H9 (cell line): ENCODE measurements at regions not wholly inside any gene's neighbourhood (a gene's known extent, or its start where the extent isn't known, plus 50 kb on each side); places are given as distances from the start of the nearest gene placed in this dataset.

Experiments used
- DNase-seq: peaks from one replicate; pipeline ENCODE4 v3.0.0-alpha.2; 2017
- H2AFZ ChIP-seq: one replicate; pipeline ENCODE4 v1.6.1; 2013; ENCODE audit warnings: mild to moderate bottlenecking, low read length, control low read depth, moderate library complexity
- H2AK5ac ChIP-seq: 2 replicates; pipeline ENCODE4 v1.6.1; 2013; ENCODE audit warnings: low read length, control low read depth, mixed read lengths; ENCODE audit not compliant: insufficient read length
- H2BK120ac ChIP-seq: one replicate; pipeline ENCODE4 v1.6.1; 2013; ENCODE audit warnings: low read depth, mild to moderate bottlenecking, low read length, control low read depth, inconsistent platforms; ENCODE audit not compliant: poor library complexity, severe bottlenecking
- H2BK12ac ChIP-seq: 2 replicates; pipeline ENCODE4 v1.6.1; 2013; ENCODE audit warnings: low read length, control low read depth, mixed read lengths, low read depth; ENCODE audit not compliant: insufficient read length
- H2BK15ac ChIP-seq: 2 replicates; pipeline ENCODE4 v1.6.1; 2013; ENCODE audit warnings: low read depth, low read length, control low read depth
- H2BK20ac ChIP-seq: one replicate; pipeline ENCODE4 v1.6.1; 2013; ENCODE audit warnings: low read depth, mild to moderate bottlenecking, low read length, control low read depth, inconsistent platforms; ENCODE audit not compliant: poor library complexity, severe bottlenecking
- H2BK5ac ChIP-seq: 2 replicates; pipeline ENCODE4 v1.6.1; 2013; ENCODE audit warnings: low read length, control low read depth, mixed read lengths; ENCODE audit not compliant: insufficient read length
- H3K14ac ChIP-seq: 2 replicates; pipeline ENCODE4 v1.6.1; 2013; ENCODE audit warnings: low read length, control low read depth; ENCODE audit not compliant: insufficient read depth
- H3K18ac ChIP-seq: 2 replicates; pipeline ENCODE4 v1.6.1; 2013; ENCODE audit warnings: low read depth, mild to moderate bottlenecking, mixed read lengths, low read length, control low read depth; ENCODE audit not compliant: insufficient read length
- H3K23ac ChIP-seq: 2 replicates; pipeline ENCODE4 v1.6.1; 2013; ENCODE audit warnings: low read length, control low read depth, mixed read lengths, low read depth; ENCODE audit not compliant: insufficient read length
- H3K23me2 ChIP-seq: 2 replicates; pipeline ENCODE4 v1.6.1; 2013; ENCODE audit warnings: low read depth, mild to moderate bottlenecking, mixed read lengths, low read length, control low read depth; ENCODE audit not compliant: insufficient read length, poor library complexity, severe bottlenecking
- H3K27ac ChIP-seq: 2 replicates; pipeline ENCODE4 v1.5.1; 2013; ENCODE audit warnings: low read length, control low read depth, mixed read lengths, low read depth; ENCODE audit not compliant: insufficient read length
- H3K27me3 ChIP-seq: 2 replicates; pipeline ENCODE4 v1.6.1; 2013; ENCODE audit warnings: low read length, control low read depth, inconsistent platforms; ENCODE audit not compliant: insufficient read depth
- H3K4ac ChIP-seq: 2 replicates; pipeline ENCODE4 v1.6.1; 2013; ENCODE audit warnings: low read depth, mild to moderate bottlenecking, control low read depth, inconsistent platforms, low read length, moderate library complexity
- H3K4me1 ChIP-seq: 2 replicates; pipeline ENCODE4 v1.6.1; 2013; ENCODE audit warnings: low read length, control low read depth, inconsistent platforms; ENCODE audit not compliant: insufficient read depth
- H3K4me2 ChIP-seq: 2 replicates; pipeline ENCODE4 v1.6.1; 2013; ENCODE audit warnings: low read length, control low read depth, mixed read lengths; ENCODE audit not compliant: insufficient read length, insufficient read depth
- H3K56ac ChIP-seq: 2 replicates; pipeline ENCODE4 v1.6.1; 2013; ENCODE audit warnings: low read depth, mild to moderate bottlenecking, mixed read lengths, low read length, control low read depth; ENCODE audit not compliant: insufficient read length
- H3K79me1 ChIP-seq: 2 replicates; pipeline ENCODE4 v1.6.1; 2013; ENCODE audit warnings: low read depth, mild to moderate bottlenecking, moderate library complexity, low read length, control low read depth, inconsistent platforms; ENCODE audit not compliant: insufficient read depth, poor library complexity, severe bottlenecking
- H3K79me2 ChIP-seq: 2 replicates; pipeline ENCODE4 v1.6.1; 2013; ENCODE audit warnings: low read length, control low read depth, inconsistent platforms; ENCODE audit not compliant: insufficient read depth
- H3K9ac ChIP-seq: 2 replicates; pipeline ENCODE4 v1.6.1; 2013; ENCODE audit warnings: low read length, control low read depth, mixed read lengths; ENCODE audit not compliant: insufficient read length; ENCODE audit errors: extremely low read depth
- H3K9me3 ChIP-seq: one replicate; pipeline ENCODE4 v1.6.1; 2013; ENCODE audit warnings: low read depth, low read length, inconsistent platforms; ENCODE audit not compliant: control insufficient read depth
- H3T11ph ChIP-seq: one replicate; pipeline ENCODE4 v1.6.1; 2013; ENCODE audit warnings: mild to moderate bottlenecking, low read length, control low read depth, inconsistent platforms
- H4K20me1 ChIP-seq: one replicate; pipeline ENCODE4 v1.6.1; 2013; ENCODE audit not compliant: control insufficient read depth, insufficient read length, insufficient read depth
- H4K5ac ChIP-seq: 2 replicates; pipeline ENCODE4 v1.6.1; 2013; ENCODE audit warnings: low read depth, mild to moderate bottlenecking, mixed read lengths, low read length, control low read depth; ENCODE audit not compliant: insufficient read length
- H4K8ac ChIP-seq: replicated peaks from 2 replicates; pipeline ENCODE4 v1.6.1; 2013; ENCODE audit warnings: low read length, control low read depth, mixed read lengths, low read depth; ENCODE audit not compliant: insufficient read length
- H4K91ac ChIP-seq: 2 replicates; pipeline ENCODE4 v1.6.1; 2013; ENCODE audit warnings: low read depth, mild to moderate bottlenecking, moderate library complexity, mixed read lengths, low read length, control low read depth; ENCODE audit not compliant: insufficient read length
- H3K27ac Mint-ChIP-seq, 3 experiments: 2 replicates in 2 of 3; 3 replicates in 1 of 3; pipeline ENCODE4 v1.8.0; 2020 to 2021; ENCODE audit warnings: mixed read lengths in 3 of 3, mild to moderate bottlenecking in 1 of 3, moderate library complexity in 1 of 3
- H3K27me3 Mint-ChIP-seq: 2 replicates; pipeline ENCODE4 v1.8.0; 2021; ENCODE audit warnings: low read depth, mild to moderate bottlenecking, moderate library complexity, mixed read lengths
- H3K36me3 Mint-ChIP-seq, 3 experiments: 2 replicates in 2 of 3; 3 replicates in 1 of 3; pipeline ENCODE4 v1.8.0; 2020 to 2021; ENCODE audit warnings: low read depth in 3 of 3, mixed read lengths in 3 of 3; ENCODE audit not compliant: insufficient read depth in 1 of 3
- H3K4me1 Mint-ChIP-seq, 2 experiments: 2 replicates each; pipeline ENCODE4 v1.8.0; 2020; ENCODE audit warnings: mixed read lengths in 2 of 2
- H3K4me3 Mint-ChIP-seq, 2 experiments: 2 replicates in 1 of 2; 3 replicates in 1 of 2; pipeline ENCODE4 v1.8.0; 2020 to 2021; ENCODE audit warnings: mild to moderate bottlenecking in 2 of 2, mixed read lengths in 2 of 2, moderate library complexity in 1 of 2
- H3K9me3 Mint-ChIP-seq, 2 experiments: 2 replicates in 1 of 2; 3 replicates in 1 of 2; pipeline ENCODE4 v1.8.0; 2020; ENCODE audit warnings: mild to moderate bottlenecking in 2 of 2, mixed read lengths in 2 of 2, moderate library complexity in 1 of 2
- WGBS: extraction: QIAGEN DNeasy Blood & Tissue Kit; methylation state at CpG from one replicate; pipeline ENCODE4 v1.1.7; 2013; ENCODE audit warnings: missing lambda C conversion rate, low lambda C conversion rate, mixed read lengths; ENCODE audit not compliant: insufficient read length; ENCODE audit errors: extremely low coverage; 5-methylcytosine and 5-hydroxymethylcytosine counted together
- TF ChIP-seq, protein P1 (sequence below): fragments of 200-600 bp; sonication (generic); conservative IDR thresholded peaks from 3 replicates; pipeline ENCODE4 v1.8.0; 2021; ENCODE audit warnings: antibody characterized with exemption, mild to moderate bottlenecking

DNA sequence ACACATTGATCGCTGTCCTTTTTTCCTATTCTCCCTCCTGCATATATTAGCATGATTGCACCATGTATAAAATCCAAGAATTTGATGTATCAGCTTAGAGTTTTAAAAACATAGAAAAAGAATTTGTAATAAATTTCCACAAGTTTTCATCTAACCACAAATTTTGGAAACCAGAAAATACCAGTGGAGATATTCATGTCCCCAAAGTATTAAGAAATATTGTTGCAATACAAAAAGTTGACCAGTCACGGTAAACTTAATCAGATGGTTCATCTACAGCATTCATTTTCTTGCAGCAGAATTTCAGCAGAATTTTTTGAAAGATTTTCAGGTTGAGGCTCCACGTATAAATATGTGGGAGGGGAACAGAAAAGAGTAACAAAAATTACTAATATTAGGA, 500.9 kb upstream of the MDFIC2 start:
- no peaks in the 10 kb centered on the region for H3K23me2 ChIP-seq
- H2BK12ac ChIP-seq, result no peak overlapping the region
- H3K27ac ChIP-seq, result no peak overlapping the region
- H3K18ac ChIP-seq, result no peak overlapping the region
- no peak overlapping the region for H2AFZ ChIP-seq
- H3K4me2 ChIP-seq, result no peak overlapping the region
- H4K20me1 ChIP-seq, result no peaks in the 10 kb centered on the region
- H3K36me3 Mint-ChIP-seq, result peaks cover 0 to 22% (median 5%) of the 10 kb centered on the region in 3 experiments; a peak in 4 of 7 replicates
- WGBS, result no CpG with 5 or more reads among the region's 3 CpGs
- H3K9me3 ChIP-seq, result no peaks in the 10 kb centered on the region
- H3K79me1 ChIP-seq, result no peaks in the 10 kb centered on the region
- no peak overlapping the region for H3K23ac ChIP-seq
- H4K91ac ChIP-seq, result no peak overlapping the region
- no peak overlapping the region for H3K4me3 Mint-ChIP-seq
- TF ChIP-seq, protein P1, sequence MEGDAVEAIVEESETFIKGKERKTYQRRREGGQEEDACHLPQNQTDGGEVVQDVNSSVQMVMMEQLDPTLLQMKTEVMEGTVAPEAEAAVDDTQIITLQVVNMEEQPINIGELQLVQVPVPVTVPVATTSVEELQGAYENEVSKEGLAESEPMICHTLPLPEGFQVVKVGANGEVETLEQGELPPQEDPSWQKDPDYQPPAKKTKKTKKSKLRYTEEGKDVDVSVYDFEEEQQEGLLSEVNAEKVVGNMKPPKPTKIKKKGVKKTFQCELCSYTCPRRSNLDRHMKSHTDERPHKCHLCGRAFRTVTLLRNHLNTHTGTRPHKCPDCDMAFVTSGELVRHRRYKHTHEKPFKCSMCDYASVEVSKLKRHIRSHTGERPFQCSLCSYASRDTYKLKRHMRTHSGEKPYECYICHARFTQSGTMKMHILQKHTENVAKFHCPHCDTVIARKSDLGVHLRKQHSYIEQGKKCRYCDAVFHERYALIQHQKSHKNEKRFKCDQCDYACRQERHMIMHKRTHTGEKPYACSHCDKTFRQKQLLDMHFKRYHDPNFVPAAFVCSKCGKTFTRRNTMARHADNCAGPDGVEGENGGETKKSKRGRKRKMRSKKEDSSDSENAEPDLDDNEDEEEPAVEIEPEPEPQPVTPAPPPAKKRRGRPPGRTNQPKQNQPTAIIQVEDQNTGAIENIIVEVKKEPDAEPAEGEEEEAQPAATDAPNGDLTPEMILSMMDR, result no peak
- H3K79me2 ChIP-seq, result no peaks in the 10 kb centered on the region
- no peak overlapping the region for H3K4ac ChIP-seq
- H3T11ph ChIP-seq, result no peak overlapping the region
- no peaks in the 10 kb centered on the region for H3K4me1 Mint-ChIP-seq
- H2AK5ac ChIP-seq, result no peak overlapping the region
- no peak overlapping the region for H2BK15ac ChIP-seq
- H3K27ac Mint-ChIP-seq, result no peak overlapping the region
- H4K8ac ChIP-seq, result no peak overlapping the region
- peaks cover 16 to 19% of the 10 kb centered on the region in 2 experiments for H3K9me3 Mint-ChIP-seq
- DNase-seq, result no peak
- no peaks in the 10 kb centered on the region for H3K27me3 Mint-ChIP-seq
- H2BK20ac ChIP-seq, result no peak overlapping the region
- H2BK120ac ChIP-seq, result no peak overlapping the region
- no peak overlapping the region for H2BK5ac ChIP-seq
- H3K56ac ChIP-seq, result no peak overlapping the region
- no peak overlapping the region for H4K5ac ChIP-seq
- no peak overlapping the region for H3K9ac ChIP-seq
- no peak overlapping the region for H3K14ac ChIP-seq
- H3K27me3 ChIP-seq, result no peaks in the 10 kb centered on the region
- no peaks in the 10 kb centered on the region for H3K4me1 ChIP-seq
